ENCODE measurements at regions not wholly inside any gene's neighbourhood (a gene's known extent, or its start where the extent isn't known, plus 50 kb on each side); places are given as distances from the start of the nearest gene placed in this dataset.
A peak's percentile ranks its signal among the peaks of the same experiment; 100 is the strongest.

DNA sequence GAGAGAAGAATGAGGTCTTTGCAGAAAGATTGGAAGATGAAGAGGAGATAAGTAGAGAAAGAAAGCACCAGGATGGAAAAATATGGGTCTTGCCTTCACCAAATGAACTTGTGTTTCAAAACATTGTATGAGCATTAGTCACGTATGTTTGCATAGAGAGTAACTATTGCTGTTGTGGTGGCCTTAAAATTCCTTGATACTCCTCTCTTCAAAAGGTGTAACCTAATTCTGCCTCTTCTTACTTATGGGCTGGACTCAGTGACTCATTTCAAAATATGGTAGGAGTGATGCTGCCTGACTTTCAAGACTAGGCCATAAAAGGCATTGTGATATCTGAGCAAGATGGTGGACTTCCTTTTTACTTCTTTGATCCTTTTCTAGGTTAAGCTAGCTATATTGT, 228.7 kb upstream of the ZNF385D start:
- CTCF ChIA-PET (ENCODE audit: low intra/inter-chr PET ratio, low total read pairs), result no interaction called here
- H3K27ac ChIP-seq (ENCODE audit: extremely low read length, insufficient read depth, low read length), result no peak overlapping the region
- H3K36me3 ChIP-seq (replicated peaks in 1 of 2; ENCODE audit: control insufficient read depth in 1 of 2, insufficient read depth in 2 of 2, low read length in 2 of 2), result no peaks in the 10 kb centered on the region
- TF ChIP-seq ZBTB21 (CRISPR knock-in tag; IDR thresholded peaks at IDR 0.05) (no peak), CAMTA2 (CRISPR knock-in tag; IDR thresholded peaks at IDR 0.05; ENCODE audit: borderline replicate concordance) (no peak), ZNF644 (CRISPR knock-in tag; IDR thresholded peaks at IDR 0.05; ENCODE audit: low read depth) (no peak), ZNF180 (CRISPR knock-in tag; IDR thresholded peaks at IDR 0.05; ENCODE audit: borderline replicate concordance, low read depth) (no peak), PHF20 (CRISPR knock-in tag; IDR thresholded peaks at IDR 0.05) (no peak), FIP1L1 (IDR thresholded peaks at IDR 0.05; ENCODE audit: borderline replicate concordance, insufficient read depth, low read depth, low read length) (no peak), ZC3H13 (CRISPR knock-in tag; IDR thresholded peaks at IDR 0.05) (no peak), ZZZ3 (CRISPR knock-in tag; IDR thresholded peaks at IDR 0.05; ENCODE audit: borderline replicate concordance) (no peak), YEATS2 (CRISPR knock-in tag; IDR thresholded peaks at IDR 0.05; ENCODE audit: borderline replicate concordance) (no peak), REXO4 (CRISPR knock-in tag; IDR thresholded peaks at IDR 0.05; ENCODE audit: borderline replicate concordance) (no peak), ZNF225 (CRISPR knock-in tag; IDR thresholded peaks at IDR 0.05) (no peak), MTF1 (CRISPR knock-in tag; IDR thresholded peaks at IDR 0.05) (no peak), GPN1 (CRISPR knock-in tag; IDR thresholded peaks at IDR 0.05; ENCODE audit: borderline replicate concordance) (no peak), EP300 (IDR thresholded peaks at IDR 0.05; ENCODE audit: low read depth in 2 of 2, low read length in 2 of 2) (no peak), EP300 (CRISPR knock-in tag; IDR thresholded peaks at IDR 0.05; ENCODE audit: borderline replicate concordance) (no peak)
- TF ChIP-seq, protein P1, sequence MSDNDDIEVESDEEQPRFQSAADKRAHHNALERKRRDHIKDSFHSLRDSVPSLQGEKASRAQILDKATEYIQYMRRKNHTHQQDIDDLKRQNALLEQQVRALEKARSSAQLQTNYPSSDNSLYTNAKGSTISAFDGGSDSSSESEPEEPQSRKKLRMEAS (IDR thresholded peaks at IDR 0.05), result no peak
- TF ChIP-seq, protein P2, sequence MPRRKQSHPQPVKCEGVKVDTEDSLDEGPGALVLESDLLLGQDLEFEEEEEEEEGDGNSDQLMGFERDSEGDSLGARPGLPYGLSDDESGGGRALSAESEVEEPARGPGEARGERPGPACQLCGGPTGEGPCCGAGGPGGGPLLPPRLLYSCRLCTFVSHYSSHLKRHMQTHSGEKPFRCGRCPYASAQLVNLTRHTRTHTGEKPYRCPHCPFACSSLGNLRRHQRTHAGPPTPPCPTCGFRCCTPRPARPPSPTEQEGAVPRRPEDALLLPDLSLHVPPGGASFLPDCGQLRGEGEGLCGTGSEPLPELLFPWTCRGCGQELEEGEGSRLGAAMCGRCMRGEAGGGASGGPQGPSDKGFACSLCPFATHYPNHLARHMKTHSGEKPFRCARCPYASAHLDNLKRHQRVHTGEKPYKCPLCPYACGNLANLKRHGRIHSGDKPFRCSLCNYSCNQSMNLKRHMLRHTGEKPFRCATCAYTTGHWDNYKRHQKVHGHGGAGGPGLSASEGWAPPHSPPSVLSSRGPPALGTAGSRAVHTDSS (CRISPR knock-in tag; conservative IDR thresholded peaks at IDR 0.05), result no peak
- TF ChIP-seq, protein P3, sequence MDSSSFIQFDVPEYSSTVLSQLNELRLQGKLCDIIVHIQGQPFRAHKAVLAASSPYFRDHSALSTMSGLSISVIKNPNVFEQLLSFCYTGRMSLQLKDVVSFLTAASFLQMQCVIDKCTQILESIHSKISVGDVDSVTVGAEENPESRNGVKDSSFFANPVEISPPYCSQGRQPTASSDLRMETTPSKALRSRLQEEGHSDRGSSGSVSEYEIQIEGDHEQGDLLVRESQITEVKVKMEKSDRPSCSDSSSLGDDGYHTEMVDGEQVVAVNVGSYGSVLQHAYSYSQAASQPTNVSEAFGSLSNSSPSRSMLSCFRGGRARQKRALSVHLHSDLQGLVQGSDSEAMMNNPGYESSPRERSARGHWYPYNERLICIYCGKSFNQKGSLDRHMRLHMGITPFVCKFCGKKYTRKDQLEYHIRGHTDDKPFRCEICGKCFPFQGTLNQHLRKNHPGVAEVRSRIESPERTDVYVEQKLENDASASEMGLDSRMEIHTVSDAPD (CRISPR knock-in tag; IDR thresholded peaks at IDR 0.05), result no peak
- H3K9me3 ChIP-seq (ENCODE audit: low read length), result 0 out of 2 replicates have a peak, but pooled peaks cover 4% of the 10 kb centered on the region
- H4K20me1 ChIP-seq (ENCODE audit: insufficient read depth, low read length), result no peaks in the 10 kb centered on the region
- in situ Hi-C loops (cut with HindIII; ENCODE audit: extremely low pct_ligation_motif_present, low pct_unique_long_range_greater_than_20kb), result no loop called here
- POLR2A ChIA-PET, result no interaction called here
- H3K4me3 ChIP-seq (replicated peaks in 1 of 3; ENCODE audit: insufficient read depth in 1 of 3, low read depth in 2 of 3, low read length in 3 of 3), result no peak overlapping the region
- H3K9ac ChIP-seq (ENCODE audit: insufficient read depth, low read depth, low read length), result no peak overlapping the region
- H3K27me3 ChIP-seq (ENCODE audit: control insufficient read depth in 1 of 2, insufficient read depth in 2 of 2, low read length in 2 of 2), result no peaks in the 10 kb centered on the region
- no peak overlapping the region for H3K4me2 ChIP-seq (ENCODE audit: low read depth, low read length)
- BruUV-seq (replicated peaks), result no TSS peak
- DNase-seq (ENCODE audit: low spot score) (peak; percentile 5), ATAC-seq (no peak), FAIRE-seq (no peak)
- H2AFZ ChIP-seq (ENCODE audit: low read length), result no peak overlapping the region
- 5% methylated on average over 1 of the region's 1 CpG for WGBS (ENCODE audit: low lambda C conversion rate)
- intact Hi-C loops (cut with micrococcal nuclease; ENCODE audit: unreplicated experiment), result no loop called here
- H3K79me2 ChIP-seq (ENCODE audit: insufficient read depth, low read length), result no peaks in the 10 kb centered on the region
- no peaks in the 10 kb centered on the region for H3K4me1 ChIP-seq (ENCODE audit: insufficient read depth, low read length)

Measured in HepG2 (cell line).